HCT116 (cell line): ENCODE measurements at regions not wholly inside any gene's neighbourhood (a gene's known extent, or its start where the extent isn't known, plus 50 kb on each side); places are given as distances from the start of the nearest gene placed in this dataset.

Experiments
- ATAC-seq: fragments of 200-7000 bp; cut with Tn5 transposase; 2 replicates; pipeline ENCODE4 v1.9.1; 2020; ENCODE audit warnings: mild to moderate bottlenecking, moderate library complexity
- BruUV-seq: library from RNA; stranded (reverse); fragments of 400-500 nt; replicated peaks from 2 replicates; lab custom pipeline; 2021; lab: Mats Ljungman, UMichigan
- CTCF ChIA-PET: fragments of 300-600 bp; sonication (Branson Sonifier 250); formaldehyde crosslinking; loops from one replicate; lab custom pipeline; 2021; ENCODE audit warnings: antibody characterized with exemption; lab: Charles Lee
- POLR2A ChIA-PET: fragments of 300-600, 350-600 bp; sonication (Branson Sonifier 250); formaldehyde crosslinking; loops from one replicate; lab custom pipeline; 2021; ENCODE audit warnings: antibody characterized with exemption; lab: Charles Lee
- RAD21 ChIA-PET, 2 experiments: fragments of 300-600 bp; sonication (Branson Sonifier 250); formaldehyde crosslinking; loops; one replicate each; lab custom pipeline; 2023; ENCODE audit warnings: low total read pairs in 2 of 2; ENCODE audit not compliant: uncharacterized antibody in 2 of 2, unreplicated experiment in 2 of 2, low non-redundant PET in 1 of 2; lab: Charles Lee
- DNase-seq: peaks from one replicate; pipeline ENCODE4 v3.0.0-alpha.2; 2010; ENCODE audit warnings: low read depth, low spot score
- H2AFZ ChIP-seq: fragments of 200-600 bp; shearing (Covaris generic), sonication (generic); 2 replicates; pipeline ENCODE4 v1.6.1; 2017; ENCODE audit warnings: low read depth, mixed run types, mixed read lengths, antibody characterized with exemption, low read length; ENCODE audit not compliant: poor library complexity, severe bottlenecking
- H3K27ac ChIP-seq: 2 replicates; pipeline ENCODE4 v1.5.1; 2012; ENCODE audit warnings: low read depth, low read length
- H3K27me3 ChIP-seq: fragments of 200-600 bp; sonication (generic); 2 replicates; pipeline ENCODE4 v1.6.1; 2016; ENCODE audit warnings: mixed run types, low read length, mixed read lengths; ENCODE audit not compliant: insufficient read depth
- H3K36me3 ChIP-seq, 2 experiments: fragments of 200-500 bp in 1 of 2; fragments of 200-600 bp in 1 of 2; sonication (Bioruptor generic) in 1 of 2; sonication (generic) in 1 of 2; 2 replicates each; pipeline versions ENCODE4 v1.5.1 to v1.6.1; 2014 to 2016; ENCODE audit warnings: low read length in 2 of 2, inconsistent platforms in 1 of 2, mixed read lengths in 1 of 2, mixed run types in 1 of 2; ENCODE audit not compliant: insufficient read depth in 2 of 2, control insufficient read depth in 1 of 2
- H3K4me1 ChIP-seq, 2 experiments: fragments of 200-600 bp in 1 of 2; sonication (generic) in 1 of 2; 2 replicates each; pipeline versions ENCODE4 v1.5.1 to v1.6.1; 2012 to 2017; ENCODE audit warnings: low read length in 2 of 2, inconsistent platforms in 1 of 2, mild to moderate bottlenecking in 1 of 2, mixed read lengths in 1 of 2, mixed run types in 1 of 2, moderate library complexity in 1 of 2; ENCODE audit not compliant: insufficient read depth in 2 of 2, control insufficient read depth in 1 of 2
- H3K4me2 ChIP-seq: fragments of 200-600 bp; sonication (generic); 2 replicates; pipeline ENCODE4 v1.6.1; 2017; ENCODE audit warnings: mixed run types, low read length, mixed read lengths
- H3K4me3 ChIP-seq, 2 experiments: fragments of 200-600 bp in 1 of 2; sonication (generic) in 1 of 2; replicated peaks in 1 of 2; 2 replicates each; pipeline ENCODE4 v1.5.1; 2011 to 2016; ENCODE audit warnings: low read length in 2 of 2, control low read depth in 1 of 2, low read depth in 1 of 2, mild to moderate bottlenecking in 1 of 2, mixed read lengths in 1 of 2, mixed run types in 1 of 2
- H3K79me2 ChIP-seq: fragments of 200-600 bp; sonication (generic); 2 replicates; pipeline ENCODE4 v1.6.1; 2017; ENCODE audit warnings: mild to moderate bottlenecking, mixed run types, low read length, moderate library complexity, mixed read lengths; ENCODE audit not compliant: insufficient read depth
- H3K9ac ChIP-seq: fragments of 200-600 bp; sonication (generic); 2 replicates; pipeline ENCODE4 v1.6.1; 2016; ENCODE audit warnings: low read length, mixed read lengths
- H3K9me2 ChIP-seq: fragments of 200-600 bp; sonication (generic), shearing (Covaris generic); 2 replicates; pipeline ENCODE4 v1.6.1; 2017; ENCODE audit warnings: mixed run types, mild to moderate bottlenecking, moderate library complexity; ENCODE audit not compliant: insufficient read depth
- H3K9me3 ChIP-seq, 2 experiments: fragments of 200-500 bp in 1 of 2; fragments of 200-600 bp in 1 of 2; sonication (Bioruptor generic) in 1 of 2; sonication (generic) in 1 of 2; 2 replicates each; pipeline ENCODE4 v1.6.1; 2014 to 2017; ENCODE audit warnings: low read length in 2 of 2, mixed read lengths in 2 of 2, inconsistent platforms in 1 of 2, low read depth in 1 of 2, mild to moderate bottlenecking in 1 of 2, mixed run types in 1 of 2, moderate library complexity in 1 of 2; ENCODE audit not compliant: control insufficient read depth in 1 of 2, insufficient read depth in 1 of 2
- H4K20me1 ChIP-seq: fragments of 200-600 bp; sonication (generic), shearing (Covaris generic); 2 replicates; pipeline ENCODE4 v1.6.1; 2017; ENCODE audit warnings: mixed run types, mild to moderate bottlenecking, moderate library complexity; ENCODE audit not compliant: insufficient read depth
- CBX3 ChIP-seq: IDR thresholded peaks from 2 replicates; pipeline ENCODE4 v1.6.1; 2012; ENCODE audit warnings: low read depth
- CEBPB ChIP-seq: IDR thresholded peaks from 2 replicates; pipeline ENCODE4 v1.6.1; 2012; ENCODE audit warnings: low read depth
- EGR1 ChIP-seq: IDR thresholded peaks from 2 replicates; pipeline ENCODE4 v1.6.1; 2012; ENCODE audit warnings: low read depth
- EZH2phosphoT487 ChIP-seq: fragments of 200-600 bp; IDR thresholded peaks from 2 replicates; pipeline ENCODE4 v1.6.1; 2018; ENCODE audit warnings: antibody characterized with exemption, borderline replicate concordance
- JUND ChIP-seq: IDR thresholded peaks from 2 replicates; pipeline ENCODE4 v1.6.1; 2012
- POLR2AphosphoS5 ChIP-seq: IDR thresholded peaks from 2 replicates; pipeline ENCODE4 v1.6.1; 2011; ENCODE audit warnings: mild to moderate bottlenecking, low read depth, low read length, moderate library complexity
- RAD21 ChIP-seq: IDR thresholded peaks from 2 replicates; pipeline ENCODE4 v1.6.1; 2012; ENCODE audit warnings: low read depth, mild to moderate bottlenecking
- SIN3A ChIP-seq: IDR thresholded peaks from 2 replicates; pipeline ENCODE4 v1.6.1; 2012; ENCODE audit warnings: low read depth
- SP1 ChIP-seq: IDR thresholded peaks from 2 replicates; pipeline ENCODE4 v1.6.1; 2012; ENCODE audit warnings: low read depth
- SRF ChIP-seq: IDR thresholded peaks from 2 replicates; pipeline ENCODE4 v1.6.1; 2012; ENCODE audit warnings: low read depth
- ZFX ChIP-seq: fragments of 450-650 bp; IDR thresholded peaks from 2 replicates; pipeline ENCODE4 v1.6.1; 2017
- intact Hi-C: fragments of 100-400 bp; cut with micrococcal nuclease; formaldehyde crosslinking; loops from 2 replicates; pipeline ENCODE4 v1.10.0; 2022
- TF ChIP-seq, protein P1 (sequence below): IDR thresholded peaks from 2 replicates; pipeline ENCODE4 v1.6.1; 2012; ENCODE audit warnings: low read depth
- TF ChIP-seq, protein P2 (sequence below): IDR thresholded peaks from 2 replicates; pipeline ENCODE4 v1.6.1; 2011; ENCODE audit warnings: mild to moderate bottlenecking, low read length, moderate library complexity; ENCODE audit not compliant: insufficient replicate concordance; ENCODE audit errors: extremely low read depth

DNA sequence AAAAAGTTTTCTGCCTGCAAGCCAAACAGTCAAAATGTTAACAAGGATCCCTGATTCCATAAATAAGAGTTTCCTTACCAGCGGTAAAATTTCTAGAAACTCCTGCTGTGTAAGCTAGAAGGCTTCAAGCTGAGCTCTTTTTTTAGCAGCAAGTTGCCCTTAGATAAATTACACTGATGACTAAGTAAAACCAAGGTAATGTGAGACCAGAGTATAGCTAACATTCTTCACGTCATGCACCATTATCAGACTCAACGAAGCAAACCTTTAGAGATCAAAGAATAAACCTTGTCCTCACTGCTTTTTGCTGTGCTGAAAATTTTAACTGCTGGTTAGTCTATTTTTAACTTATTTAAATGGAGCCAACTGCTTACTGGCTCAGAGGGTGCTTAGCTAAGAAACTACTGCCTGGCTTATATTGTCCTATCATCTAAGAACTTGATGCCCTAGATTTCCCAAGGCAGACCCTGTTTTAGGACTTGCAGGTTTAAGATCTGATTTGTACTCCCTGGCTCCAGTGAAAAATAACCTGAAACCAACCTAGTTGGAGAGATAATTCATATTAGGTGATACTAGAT is 900.7 kb downstream of the JRKL start (continued):
- no peak for TF ChIP-seq RAD21
- no peak for TF ChIP-seq EGR1
- no peak for TF ChIP-seq CEBPB
- no peak for TF ChIP-seq CBX3
- TF ChIP-seq ZFX, result no peak
- TF ChIP-seq, all 23 proteins: peak for 0

DNA sequence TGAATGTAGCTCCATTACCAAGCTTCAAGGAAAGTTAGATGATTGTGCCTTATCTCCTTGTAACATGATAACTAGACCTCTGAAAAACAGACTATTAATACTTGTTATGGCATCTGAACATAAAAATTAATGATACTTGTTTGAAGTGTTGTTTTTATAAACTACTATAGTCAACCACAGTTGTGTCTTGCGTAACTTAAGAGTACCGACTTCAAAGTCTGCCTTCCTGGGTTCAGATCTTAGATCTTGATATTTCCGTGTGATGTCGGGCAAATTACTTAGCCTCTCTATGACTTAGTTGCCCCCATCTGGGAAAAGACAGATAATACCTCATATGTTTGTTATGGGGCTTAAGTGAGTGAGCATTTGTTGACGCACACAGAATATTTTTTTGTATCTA is 906.5 kb downstream of the JRKL start:
- Histone ChIP-seq H2AFZ (no peak overlapping the region), H4K20me1 (no peaks in the 10 kb centered on the region), H3K9me2 (no peaks in the 10 kb centered on the region), H3K27ac (no peak overlapping the region), H3K9ac (no peak overlapping the region), H3K36me3 (no peaks in the 10 kb centered on the region; a peak in 1 of 4 replicates), H3K9me3 (peaks cover 0 to 14% of the 10 kb centered on the region in 2 experiments; a peak in 2 of 4 replicates), H3K4me1 (no peaks in the 10 kb centered on the region), H3K79me2 (no peaks in the 10 kb centered on the region), H3K4me2 (no peak overlapping the region), H3K27me3 (no peaks in the 10 kb centered on the region), H3K4me3 (no peak overlapping the region)
- ATAC-seq (no peak), DNase-seq (no peak)
- intact Hi-C loops, result no loop called here
- TF ChIP-seq JUND (no peak), ZFX (no peak), SIN3A (no peak), SRF (no peak), POLR2AphosphoS5 (no peak), SP1 (no peak), EZH2phosphoT487 (no peak)
- TF ChIP-seq, protein P1, sequence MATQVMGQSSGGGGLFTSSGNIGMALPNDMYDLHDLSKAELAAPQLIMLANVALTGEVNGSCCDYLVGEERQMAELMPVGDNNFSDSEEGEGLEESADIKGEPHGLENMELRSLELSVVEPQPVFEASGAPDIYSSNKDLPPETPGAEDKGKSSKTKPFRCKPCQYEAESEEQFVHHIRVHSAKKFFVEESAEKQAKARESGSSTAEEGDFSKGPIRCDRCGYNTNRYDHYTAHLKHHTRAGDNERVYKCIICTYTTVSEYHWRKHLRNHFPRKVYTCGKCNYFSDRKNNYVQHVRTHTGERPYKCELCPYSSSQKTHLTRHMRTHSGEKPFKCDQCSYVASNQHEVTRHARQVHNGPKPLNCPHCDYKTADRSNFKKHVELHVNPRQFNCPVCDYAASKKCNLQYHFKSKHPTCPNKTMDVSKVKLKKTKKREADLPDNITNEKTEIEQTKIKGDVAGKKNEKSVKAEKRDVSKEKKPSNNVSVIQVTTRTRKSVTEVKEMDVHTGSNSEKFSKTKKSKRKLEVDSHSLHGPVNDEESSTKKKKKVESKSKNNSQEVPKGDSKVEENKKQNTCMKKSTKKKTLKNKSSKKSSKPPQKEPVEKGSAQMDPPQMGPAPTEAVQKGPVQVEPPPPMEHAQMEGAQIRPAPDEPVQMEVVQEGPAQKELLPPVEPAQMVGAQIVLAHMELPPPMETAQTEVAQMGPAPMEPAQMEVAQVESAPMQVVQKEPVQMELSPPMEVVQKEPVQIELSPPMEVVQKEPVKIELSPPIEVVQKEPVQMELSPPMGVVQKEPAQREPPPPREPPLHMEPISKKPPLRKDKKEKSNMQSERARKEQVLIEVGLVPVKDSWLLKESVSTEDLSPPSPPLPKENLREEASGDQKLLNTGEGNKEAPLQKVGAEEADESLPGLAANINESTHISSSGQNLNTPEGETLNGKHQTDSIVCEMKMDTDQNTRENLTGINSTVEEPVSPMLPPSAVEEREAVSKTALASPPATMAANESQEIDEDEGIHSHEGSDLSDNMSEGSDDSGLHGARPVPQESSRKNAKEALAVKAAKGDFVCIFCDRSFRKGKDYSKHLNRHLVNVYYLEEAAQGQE, result no peak
- TF ChIP-seq, protein P2, sequence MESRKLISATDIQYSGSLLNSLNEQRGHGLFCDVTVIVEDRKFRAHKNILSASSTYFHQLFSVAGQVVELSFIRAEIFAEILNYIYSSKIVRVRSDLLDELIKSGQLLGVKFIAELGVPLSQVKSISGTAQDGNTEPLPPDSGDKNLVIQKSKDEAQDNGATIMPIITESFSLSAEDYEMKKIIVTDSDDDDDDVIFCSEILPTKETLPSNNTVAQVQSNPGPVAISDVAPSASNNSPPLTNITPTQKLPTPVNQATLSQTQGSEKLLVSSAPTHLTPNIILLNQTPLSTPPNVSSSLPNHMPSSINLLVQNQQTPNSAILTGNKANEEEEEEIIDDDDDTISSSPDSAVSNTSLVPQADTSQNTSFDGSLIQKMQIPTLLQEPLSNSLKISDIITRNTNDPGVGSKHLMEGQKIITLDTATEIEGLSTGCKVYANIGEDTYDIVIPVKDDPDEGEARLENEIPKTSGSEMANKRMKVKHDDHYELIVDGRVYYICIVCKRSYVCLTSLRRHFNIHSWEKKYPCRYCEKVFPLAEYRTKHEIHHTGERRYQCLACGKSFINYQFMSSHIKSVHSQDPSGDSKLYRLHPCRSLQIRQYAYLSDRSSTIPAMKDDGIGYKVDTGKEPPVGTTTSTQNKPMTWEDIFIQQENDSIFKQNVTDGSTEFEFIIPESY, result no peak
- ChIA-PET POLR2A (no interaction called here), RAD21 (no interaction called here), CTCF (no interaction called here)
- no TSS peak for BruUV-seq
